HG03432 (cell line): ENCODE measurements at regions not wholly inside any gene's neighbourhood (a gene's known extent, or its start where the extent isn't known, plus 50 kb on each side); places are given as distances from the start of the nearest gene placed in this dataset.
A peak's percentile ranks its signal among the peaks of the same experiment; 100 is the strongest.

Experiments used
- ATAC-seq: cut with Tn5 transposase; IDR thresholded peaks from one replicate; pipeline ENCODE4 v1.9.1; 2021; ENCODE audit warnings: mild to moderate bottlenecking, moderate library complexity; ENCODE audit not compliant: unreplicated experiment

DNA sequence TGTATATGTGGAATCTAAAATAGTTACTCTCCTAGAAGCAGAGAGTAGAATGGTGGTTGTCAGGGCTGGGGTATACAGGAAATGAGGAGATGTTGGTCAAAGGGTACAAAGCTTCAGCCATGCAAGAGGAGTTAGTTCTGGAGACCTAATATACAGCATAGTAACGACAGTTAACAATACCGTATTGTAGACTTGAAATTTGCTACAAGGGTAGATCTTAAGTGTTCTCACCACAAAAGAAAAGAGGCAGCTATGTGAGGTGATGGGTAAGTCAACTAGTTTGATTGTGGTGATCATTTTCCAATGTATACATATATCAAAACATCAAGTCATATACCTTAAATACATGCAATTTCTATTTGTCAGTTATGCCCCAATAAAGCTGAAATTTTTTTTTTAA, 98.2 kb upstream of the CYP1B1 start:
- no peak for ATAC-seq

DNA sequence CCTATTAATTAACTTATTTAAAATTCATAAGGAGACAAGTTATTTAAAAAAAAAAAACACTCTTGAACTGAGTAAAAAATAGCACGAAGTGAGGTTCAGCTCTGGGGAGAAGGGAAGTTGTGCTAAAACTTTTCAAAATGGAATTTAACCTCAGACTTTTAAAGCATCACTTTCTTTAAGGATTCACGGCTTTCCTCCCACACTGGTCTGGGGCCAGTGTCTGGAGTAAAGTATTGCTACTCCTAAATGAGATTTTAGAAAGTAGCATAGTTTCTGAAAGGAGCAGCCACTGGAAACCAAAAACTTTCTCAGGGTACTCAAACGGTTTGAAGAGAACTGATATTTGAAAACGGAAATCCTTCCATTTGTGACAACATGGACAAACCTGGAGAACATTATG, 97.7 kb upstream of the CYP1B1 start:
- no peak for ATAC-seq

DNA sequence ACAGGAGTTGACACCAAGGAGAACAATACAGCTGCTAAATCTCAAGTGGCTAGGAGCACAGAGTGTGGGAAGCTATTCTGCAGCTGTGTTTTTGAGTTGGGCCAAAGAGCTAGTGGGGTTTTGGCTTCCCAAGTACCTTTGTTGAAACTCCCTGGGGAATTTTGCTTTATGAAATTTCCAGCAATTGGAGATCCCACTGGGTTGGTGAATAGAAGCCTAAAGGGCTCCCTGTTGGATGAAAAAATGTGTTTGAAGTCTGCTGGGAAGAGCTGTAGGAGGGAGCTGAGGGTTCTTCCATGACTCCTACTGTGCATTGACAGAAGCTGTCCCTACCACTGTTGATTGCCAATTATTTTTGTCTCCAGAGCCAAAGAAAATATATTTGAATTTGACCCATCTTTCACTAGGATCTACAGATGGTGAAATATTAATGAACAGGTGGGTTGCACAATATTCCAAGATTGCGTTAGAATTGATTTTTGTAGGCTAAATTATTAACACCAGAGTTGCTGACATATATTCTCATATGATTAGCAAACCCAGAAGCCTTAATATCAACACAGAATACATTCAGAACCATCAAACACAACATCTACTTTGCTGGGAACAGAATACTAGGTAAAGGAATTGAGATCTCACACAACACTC, 95.4 kb upstream of the CYP1B1 start:
- ATAC-seq: no peak

DNA sequence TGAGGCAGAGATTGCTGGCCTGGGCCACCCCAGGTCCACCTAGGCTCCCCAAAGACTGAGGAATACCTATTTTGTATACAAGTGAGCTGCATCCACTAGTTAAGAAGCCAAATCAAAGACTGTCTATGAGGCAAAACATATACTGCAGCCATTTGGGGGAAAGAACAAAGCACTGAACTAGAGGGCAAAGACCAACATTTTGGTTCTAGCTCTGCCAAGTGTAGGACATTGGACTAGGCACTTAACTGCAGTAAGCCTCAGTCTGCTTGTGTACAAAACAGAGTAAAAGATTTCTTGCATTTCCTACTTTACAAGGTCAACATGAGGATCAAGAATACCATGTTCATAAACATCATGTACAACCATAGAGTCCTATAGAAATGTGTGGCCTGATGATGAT, 94.8 kb upstream of the CYP1B1 start:
- ATAC-seq: no peak

DNA sequence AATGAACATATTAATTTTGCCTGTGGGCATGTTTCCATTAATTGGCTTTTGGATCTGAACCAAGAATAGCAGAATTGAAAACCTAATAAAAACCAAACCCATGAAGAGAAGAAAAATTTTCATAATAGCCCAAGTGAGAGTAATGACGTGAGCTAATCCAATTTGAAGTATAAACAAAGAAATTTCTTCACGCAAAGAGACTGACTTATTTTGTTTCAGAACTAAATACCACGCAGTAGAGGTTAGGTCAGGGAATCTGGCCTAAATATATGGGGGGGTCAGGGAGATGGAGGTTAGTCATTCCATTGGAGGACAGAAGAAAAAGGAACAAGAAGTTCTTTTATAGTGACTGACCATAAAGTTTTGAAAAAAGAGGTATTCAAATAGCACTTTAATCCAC, 94.1 kb upstream of the CYP1B1 start:
- ATAC-seq: no peak

DNA sequence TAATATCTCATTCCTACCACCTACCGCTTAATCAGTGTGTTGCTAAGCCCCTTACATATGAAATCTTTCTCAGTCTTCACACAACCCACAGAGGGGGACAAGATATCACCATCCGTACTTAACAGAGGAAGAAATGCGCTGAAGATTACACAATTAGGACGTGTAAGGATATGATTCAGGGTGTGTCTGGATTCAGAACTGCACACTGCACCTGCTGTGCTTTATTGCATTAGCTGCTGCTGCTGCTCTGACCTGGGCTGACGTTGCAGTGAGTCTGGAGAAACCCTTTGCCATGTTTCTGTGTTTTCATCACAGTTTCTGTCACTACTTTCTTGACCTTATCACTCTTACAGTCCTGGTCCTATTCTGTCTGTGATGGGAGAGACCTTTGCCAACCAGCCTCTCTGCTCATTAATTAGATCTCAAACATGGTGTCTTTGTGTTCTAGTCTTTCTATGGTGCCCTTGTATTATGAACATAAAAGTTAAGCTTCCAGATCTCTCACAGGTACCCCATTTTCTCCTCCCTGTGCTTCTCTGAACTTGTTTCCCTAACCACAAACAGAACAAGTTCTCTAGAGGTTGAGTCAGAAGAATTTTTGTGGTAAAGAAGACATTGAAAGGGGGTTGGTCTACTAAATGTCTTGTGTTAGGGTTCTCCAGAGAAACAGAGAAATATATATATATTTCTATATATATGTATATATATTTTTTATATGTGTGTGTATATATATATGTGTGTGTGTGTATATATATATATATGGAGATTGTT, 92.9 kb upstream of the CYP1B1 start:
- no peak for ATAC-seq

DNA sequence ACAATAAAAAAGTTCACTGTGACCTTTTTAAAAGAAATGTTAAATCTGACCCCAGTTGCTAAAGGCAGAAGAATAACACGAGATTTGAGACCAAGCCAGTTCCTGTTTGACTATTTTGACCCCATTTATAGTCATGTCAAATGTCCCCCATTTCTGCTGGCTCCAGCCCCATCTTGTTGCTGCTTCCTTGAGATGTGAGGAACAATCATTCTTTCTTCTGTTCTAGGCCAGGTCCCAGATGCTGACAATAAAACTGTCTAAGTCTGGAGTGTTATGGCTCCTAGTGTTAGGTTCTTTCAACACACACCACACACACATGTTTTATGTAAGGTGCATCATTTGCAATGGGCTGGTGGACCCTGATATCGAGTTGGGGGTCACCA, 92.0 kb upstream of the CYP1B1 start:
- no peak for ATAC-seq

DNA sequence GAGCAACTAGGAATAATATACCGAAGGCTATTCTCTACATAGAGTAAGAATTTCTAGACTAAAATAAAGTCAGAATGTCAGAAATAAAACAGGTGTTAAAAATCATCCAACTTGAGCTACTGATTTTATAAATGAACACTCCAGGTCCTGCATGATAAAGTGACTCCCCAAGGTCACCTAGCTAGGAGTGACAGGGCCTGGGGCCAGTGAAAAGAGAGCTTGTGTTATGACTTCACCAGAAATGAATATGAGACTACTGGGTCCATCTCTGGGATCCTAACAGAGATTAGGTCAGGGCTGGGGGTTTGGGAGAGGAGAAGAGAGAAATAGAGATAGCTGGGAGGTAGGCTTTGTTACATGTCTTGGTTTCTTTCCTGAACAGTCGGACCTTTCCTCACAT, 89.7 kb upstream of the CYP1B1 start:
- no peak for ATAC-seq

DNA sequence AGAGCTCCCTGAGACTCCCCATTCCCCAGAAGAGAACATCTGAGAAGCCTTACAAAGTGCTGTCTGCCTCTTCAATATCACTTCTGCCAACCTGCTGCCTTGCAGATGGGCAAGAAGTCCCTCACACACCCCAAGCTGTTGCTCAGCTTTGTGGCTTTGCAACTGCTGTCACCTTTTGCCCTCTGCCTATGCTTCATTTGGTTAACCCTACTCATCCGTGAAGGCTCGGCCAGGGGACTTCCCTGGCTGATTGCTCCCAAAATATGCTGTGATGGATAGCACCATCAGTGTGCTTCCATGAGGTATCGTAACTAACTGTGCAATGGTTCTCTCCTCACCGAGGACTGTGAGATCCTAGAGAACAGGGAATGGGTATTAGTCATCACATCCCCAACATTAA, 88.9 kb upstream of the CYP1B1 start:
- ATAC-seq: peak; percentile 93

DNA sequence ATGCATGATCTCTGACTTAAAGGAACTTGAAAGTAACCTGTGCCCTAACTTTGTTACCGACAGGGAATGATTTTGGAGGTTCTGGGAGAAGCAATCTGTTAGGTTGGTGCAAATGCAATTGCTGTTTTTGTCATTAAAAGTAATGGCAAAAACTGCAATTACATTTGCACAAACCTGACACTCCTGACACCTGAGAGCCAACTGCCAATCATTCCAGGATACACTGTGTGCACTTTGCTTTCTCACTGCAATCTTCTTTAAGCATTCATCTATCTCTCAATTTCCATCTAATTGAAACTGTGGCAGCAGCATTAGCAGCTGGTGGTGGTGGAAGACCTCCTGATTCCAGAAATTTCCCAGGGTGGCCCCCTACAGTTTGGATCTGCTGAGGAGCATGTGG, 87.6 kb upstream of the CYP1B1 start:
- ATAC-seq: no peak

DNA sequence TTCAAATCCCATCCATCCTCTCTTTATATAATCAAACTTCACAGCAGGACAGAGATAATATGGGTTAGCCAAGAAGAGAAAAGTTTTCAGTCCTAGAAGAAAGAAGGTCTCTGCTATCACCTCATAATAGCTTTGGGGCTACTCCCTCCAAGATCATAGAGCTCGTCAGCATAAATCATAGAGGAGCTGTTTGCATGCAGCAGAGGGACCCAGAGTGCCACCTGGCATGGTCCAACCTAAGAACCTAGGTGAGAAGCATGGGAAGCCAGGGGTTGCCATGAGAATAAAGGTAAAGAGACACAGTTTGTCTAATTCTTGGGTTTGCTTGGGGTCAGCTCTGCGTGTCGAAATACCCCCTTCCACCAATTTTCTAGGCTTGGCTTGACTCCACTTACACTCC, 87.1 kb upstream of the CYP1B1 start:
- no peak for ATAC-seq

DNA sequence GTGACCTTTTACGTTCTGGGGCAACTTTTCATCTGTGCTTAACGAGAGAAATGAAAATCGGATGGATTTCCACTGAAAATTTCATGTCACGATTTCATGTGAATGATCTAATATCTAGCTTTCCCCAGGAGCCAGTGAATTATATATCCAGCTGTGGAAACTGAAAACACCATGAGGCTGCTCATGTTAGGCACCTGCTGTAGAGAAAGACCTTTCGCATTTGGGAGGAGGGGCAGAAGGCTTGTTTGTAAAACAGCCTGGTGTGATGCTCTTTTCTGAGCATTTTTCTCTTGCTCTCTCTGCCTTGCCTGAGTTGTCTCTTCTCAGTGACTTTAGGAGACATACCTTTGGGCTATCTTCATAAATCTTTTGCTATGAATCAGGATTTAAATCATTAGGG, 84.6 kb upstream of the CYP1B1 start:
- no peak for ATAC-seq

DNA sequence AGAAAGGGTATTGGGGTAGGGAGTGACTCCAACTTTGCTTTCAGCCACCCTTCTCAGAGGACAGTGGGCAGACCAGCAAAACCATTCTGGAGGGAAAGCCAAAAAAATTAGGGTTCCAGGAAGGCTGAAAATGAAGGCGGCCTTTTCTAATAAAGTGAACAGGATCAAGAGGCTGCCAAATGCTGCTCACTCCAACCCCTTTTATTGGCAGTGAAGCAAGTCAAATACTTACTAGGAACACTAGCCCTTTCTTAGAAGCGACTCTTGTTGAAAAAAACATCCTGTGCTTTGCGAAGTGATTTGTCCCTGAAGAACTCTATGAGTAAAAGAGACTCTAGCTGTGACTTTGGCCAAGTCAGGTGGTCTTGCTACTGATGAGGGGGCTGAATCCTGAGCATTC, 83.6 kb upstream of the CYP1B1 start:
- no peak for ATAC-seq

DNA sequence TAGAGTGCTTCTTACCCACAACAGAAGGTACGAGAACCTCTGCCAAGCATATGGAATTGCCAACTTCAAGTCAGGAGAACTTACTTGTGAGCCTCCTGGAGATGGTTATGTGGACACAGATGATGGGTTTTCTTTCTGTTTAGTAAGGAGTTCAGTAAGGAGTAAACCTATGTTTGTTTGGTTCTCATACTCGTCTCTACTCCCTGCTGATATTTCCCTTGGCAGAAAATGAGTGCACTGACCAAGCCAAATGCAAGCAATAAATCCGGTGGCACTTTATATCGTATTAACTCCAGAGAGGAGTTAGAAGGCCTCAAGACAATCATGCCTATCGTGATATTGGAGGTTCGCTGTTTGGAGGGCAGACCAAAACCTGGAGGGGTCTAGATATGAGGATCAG, 83.2 kb upstream of the CYP1B1 start:
- no peak for ATAC-seq

DNA sequence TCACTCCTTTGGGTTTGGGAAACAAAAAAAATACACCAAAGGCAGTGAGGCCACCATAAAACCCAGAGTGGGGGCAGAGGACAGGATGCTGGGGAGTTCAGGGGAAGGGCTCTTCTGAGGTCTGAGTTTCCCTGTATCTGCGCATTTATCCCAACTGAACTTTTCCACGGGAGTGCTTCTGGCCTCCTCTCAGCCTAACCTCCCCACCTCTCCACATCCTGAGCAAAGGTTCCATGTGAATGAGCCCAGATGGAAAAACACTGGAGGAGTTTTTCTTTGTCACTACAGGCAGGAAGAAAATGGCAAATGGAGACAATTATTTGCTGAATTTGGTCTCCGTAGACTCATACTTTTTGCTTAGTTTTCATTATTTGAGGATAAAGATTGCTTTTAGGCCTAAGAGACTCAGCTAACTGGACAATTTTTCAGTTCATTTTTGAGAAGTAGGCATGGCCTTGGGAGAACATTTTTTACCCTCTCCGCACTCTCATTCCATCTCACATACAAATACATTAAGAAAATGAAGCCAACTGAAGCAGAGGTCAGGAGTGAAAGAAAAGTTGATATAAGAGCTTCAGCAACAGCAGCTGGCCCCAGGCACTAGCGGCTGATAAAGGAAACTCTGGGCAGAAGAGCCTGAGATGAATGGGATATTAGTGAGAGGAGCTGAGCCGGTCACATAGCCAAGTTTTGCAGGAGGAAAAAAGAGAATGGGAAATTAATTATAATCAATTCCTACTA, 82.6 kb upstream of the CYP1B1 start:
- no peak for ATAC-seq

DNA sequence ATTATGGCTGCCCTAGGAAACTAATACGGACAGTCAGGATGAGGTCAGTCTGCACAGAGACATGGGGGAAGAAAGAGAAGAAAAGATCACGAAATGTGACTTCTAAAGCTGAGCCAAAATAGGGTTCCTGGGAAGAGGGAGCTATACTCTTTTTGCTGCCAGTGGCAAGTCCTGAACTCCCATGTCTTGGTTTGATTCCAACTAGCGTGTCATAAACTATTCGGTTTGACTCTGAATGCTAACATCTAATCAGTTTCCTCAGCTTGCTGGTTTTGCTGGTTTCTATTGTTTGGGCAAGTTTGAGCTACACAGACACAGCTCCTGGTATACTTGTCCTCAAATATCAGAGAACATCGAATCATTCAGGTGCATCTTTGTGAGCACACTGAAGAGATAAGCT, 80.5 kb upstream of the CYP1B1 start:
- ATAC-seq: no peak

DNA sequence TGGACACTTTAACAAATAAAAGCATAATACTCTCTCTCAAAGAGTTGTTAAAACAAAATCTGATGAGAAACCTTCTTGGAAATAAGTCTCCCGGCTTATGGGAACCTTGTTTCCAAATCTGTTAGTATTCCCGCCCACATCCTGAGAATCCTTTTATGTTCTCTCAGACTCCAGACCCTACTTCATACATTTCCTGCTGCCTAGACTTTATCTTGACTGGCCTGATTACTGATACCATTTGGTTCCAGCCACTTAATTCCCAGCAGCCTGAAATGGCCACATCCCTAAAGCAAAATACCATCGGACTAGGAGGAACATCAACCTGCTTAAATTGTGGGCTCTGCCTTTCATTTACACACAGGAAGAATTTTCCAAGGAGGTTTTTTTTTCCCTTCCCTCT, 79.1 kb upstream of the CYP1B1 start:
- ATAC-seq: no peak

DNA sequence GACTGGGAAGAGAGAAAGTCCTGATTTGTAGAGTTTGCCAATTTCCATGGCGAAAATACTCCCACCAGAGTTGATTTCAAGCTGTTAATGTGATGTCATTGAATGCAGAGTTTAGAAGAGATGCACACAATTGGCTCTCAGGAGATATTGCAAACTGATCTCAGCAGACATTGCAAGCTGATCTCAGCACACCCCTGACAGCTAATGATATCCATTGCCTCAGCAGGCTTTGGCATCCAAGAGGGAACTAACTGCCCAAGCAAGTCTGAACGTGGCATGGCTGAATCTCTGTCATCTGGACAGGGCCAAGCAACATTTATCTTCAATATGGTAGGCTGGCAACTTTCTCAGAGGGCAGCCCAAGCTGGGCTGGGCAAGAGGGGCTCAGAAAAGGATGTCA, 78.4 kb upstream of the CYP1B1 start:
- ATAC-seq: no peak

DNA sequence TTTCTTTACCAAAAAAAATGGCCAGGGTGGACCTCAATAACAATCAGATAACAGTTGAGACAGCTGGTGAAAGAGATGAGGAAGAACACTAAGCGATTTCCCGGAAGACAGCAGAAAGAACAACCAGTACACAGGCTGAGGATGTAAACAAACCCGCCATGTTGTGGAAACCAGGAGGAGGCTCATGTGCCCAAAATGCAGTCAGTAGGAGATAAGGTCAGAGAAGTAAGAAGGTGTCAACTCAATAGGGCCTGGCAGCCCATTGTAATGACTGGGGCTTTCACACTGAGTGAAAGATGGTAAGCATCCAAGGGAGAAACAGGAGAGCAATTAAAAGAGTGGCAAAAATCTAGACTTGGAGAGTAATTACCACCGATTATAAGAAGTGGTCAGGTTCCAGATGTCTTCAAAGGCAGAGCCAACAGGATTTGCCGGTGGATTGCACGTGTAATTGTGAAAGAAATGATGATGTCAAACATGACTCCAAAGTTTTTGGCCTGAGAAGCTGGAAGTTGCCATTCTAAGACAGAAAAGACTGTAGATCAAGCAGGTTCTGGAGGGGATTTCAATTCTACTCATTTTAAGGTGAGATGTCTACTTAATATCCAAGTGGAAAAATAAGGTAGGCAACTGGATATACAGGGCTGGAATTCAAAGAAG, 77.7 kb upstream of the CYP1B1 start:
- no peak for ATAC-seq

DNA sequence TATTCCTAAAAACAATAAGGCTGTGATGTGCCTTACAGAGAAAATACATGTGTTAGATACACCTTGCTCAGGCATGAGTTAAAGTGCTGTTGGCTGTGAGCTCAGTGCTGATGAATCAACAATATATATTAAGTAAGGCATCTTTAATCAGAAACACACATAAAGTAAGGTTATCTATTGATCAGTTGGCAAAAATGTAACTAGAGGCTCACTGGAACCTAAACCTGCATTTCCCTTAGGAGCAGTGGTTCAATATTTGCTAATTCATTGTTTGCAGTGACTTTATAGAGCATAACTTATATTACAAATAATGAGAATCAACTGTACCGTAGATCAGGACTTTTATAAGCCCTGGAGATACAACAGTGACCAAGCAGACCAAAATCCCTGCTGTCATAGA, 77.0 kb upstream of the CYP1B1 start:
- no peak for ATAC-seq

DNA sequence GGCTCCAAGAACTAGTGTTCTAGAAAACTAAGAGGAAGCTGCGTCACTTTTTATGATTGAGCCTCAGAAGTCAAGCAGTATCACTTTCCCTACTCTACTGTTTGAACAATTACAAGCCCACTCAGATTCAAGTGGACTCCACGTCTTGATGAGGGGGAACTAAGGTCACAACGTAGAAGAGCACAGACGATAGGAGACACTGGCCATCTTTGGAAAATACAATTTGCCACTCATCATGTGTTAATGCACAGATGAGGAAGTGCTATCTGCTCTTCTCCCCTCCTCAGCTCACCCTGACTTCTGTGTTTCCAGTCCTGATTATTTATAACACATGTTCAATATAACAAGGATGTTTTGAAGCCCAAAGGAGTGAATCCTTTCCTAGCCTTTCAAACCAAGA, 76.1 kb upstream of the CYP1B1 start:
- ATAC-seq: no peak

DNA sequence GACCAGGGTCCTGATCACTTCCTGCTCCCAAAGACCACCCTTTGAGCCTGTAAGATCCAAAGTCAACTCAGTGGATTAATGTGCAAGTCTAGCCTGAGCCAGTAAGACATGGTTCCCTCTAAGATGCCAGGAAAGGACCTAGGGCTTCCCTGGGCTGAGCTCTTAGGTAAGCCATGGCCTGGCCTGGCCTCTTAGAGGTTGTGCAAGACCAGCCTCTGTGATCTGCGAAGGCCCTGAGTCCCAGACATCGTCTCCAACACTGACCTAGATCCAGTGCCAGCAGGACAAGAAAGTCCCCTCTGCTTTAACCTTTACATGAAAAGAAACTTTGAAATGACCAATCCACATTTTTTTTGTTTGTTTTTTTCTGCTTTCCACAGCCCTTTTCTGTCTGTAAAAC, 73.6 kb upstream of the CYP1B1 start:
- no peak for ATAC-seq
